MCF 10A (cell line): ENCODE measurements at regions not wholly inside any gene's neighbourhood (a gene's known extent, or its start where the extent isn't known, plus 50 kb on each side); places are given as distances from the start of the nearest gene placed in this dataset.

Experiments
- BruUV-seq: library from RNA; stranded (reverse); fragments of 400-500 nt; replicated peaks from 2 replicates; lab custom pipeline; 2021; lab: Mats Ljungman, UMichigan
- CTCF ChIA-PET: fragments of 300-600 bp; sonication (Branson Sonifier 250); formaldehyde crosslinking; extraction: SDS; loops from one replicate; lab custom pipeline; 2021; ENCODE audit warnings: antibody characterized with exemption, inconsistent platforms; lab: Yijun Ruan, JAX
- POLR2A ChIA-PET: fragments of 300-600, 350-650 bp; sonication (Branson Sonifier 250); formaldehyde crosslinking; extraction: SDS; loops from one replicate; lab custom pipeline; 2020; ENCODE audit warnings: antibody characterized with exemption, inconsistent platforms; lab: Yijun Ruan, JAX
- DNase-seq: peaks from one replicate; pipeline ENCODE4 v3.0.0-alpha.2; 2018; ENCODE audit not compliant: unreplicated experiment
- H3K27ac Mint-ChIP-seq: one replicate; pipeline ENCODE4 v1.8.0; 2022; ENCODE audit warnings: mild to moderate bottlenecking, low read depth, mixed read lengths; ENCODE audit not compliant: unreplicated experiment
- H3K27me3 Mint-ChIP-seq: one replicate; pipeline ENCODE4 v1.8.0; 2022; ENCODE audit warnings: mixed read lengths; ENCODE audit not compliant: insufficient read depth, unreplicated experiment
- H3K36me3 Mint-ChIP-seq: one replicate; pipeline ENCODE4 v1.8.0; 2022; ENCODE audit warnings: mild to moderate bottlenecking, moderate library complexity, mixed read lengths; ENCODE audit not compliant: insufficient read depth, unreplicated experiment
- H3K4me1 Mint-ChIP-seq: one replicate; pipeline ENCODE4 v1.8.0; 2022; ENCODE audit warnings: mixed read lengths; ENCODE audit not compliant: insufficient read depth, unreplicated experiment
- H3K4me3 Mint-ChIP-seq: one replicate; pipeline ENCODE4 v1.8.0; 2022; ENCODE audit warnings: mild to moderate bottlenecking, moderate library complexity, mixed read lengths; ENCODE audit not compliant: unreplicated experiment
- H3K9me3 Mint-ChIP-seq: one replicate; pipeline ENCODE4 v1.8.0; 2022; ENCODE audit warnings: mixed read lengths; ENCODE audit not compliant: unreplicated experiment
- CTCF ChIP-seq: fragments of 200-600 bp; IDR thresholded peaks from one replicate; pipeline ENCODE4 v1.8.0; 2022; ENCODE audit warnings: antibody characterized with exemption, mild to moderate bottlenecking; ENCODE audit not compliant: unreplicated experiment
- intact Hi-C: fragments of 100-400 bp; cut with micrococcal nuclease; formaldehyde crosslinking; loops from 2 replicates; pipeline ENCODE4 v1.14.1; 2022

- H3K4me1 Mint-ChIP-seq = no peaks in the 10 kb centered on the region
- peaks cover 14% of the 10 kb centered on the region for H3K27me3 Mint-ChIP-seq
- H3K36me3 Mint-ChIP-seq = no peaks in the 10 kb centered on the region
- no peaks in the 10 kb centered on the region for H3K9me3 Mint-ChIP-seq
- no peak for TF ChIP-seq CTCF
- no TSS peak for BruUV-seq
- no peak overlapping the region for H3K27ac Mint-ChIP-seq
- H3K4me3 Mint-ChIP-seq = no peak overlapping the region
- ChIA-PET POLR2A (interaction anchor here (0.6 kb wide), 1 partner anchor 393 kb away, joined by 3 read pairs; no protein-coding TSS in a partner anchor), CTCF (interaction anchor here (0.7 kb wide), 1 partner anchor 93 kb away, joined by 3 read pairs; no protein-coding TSS in a partner anchor)
- intact Hi-C loops = no loop called here
- no peak for DNase-seq
These were observed 169.3 kb downstream of the TTLL2 start for GRCh38 chr6:167493976-167494697.

GRCh38 chr6:167494698-167495435, 170.0 kb downstream of the TTLL2 start:
- ChIA-PET CTCF (interaction anchor here (0.7 kb wide), 1 partner anchor 94 kb away, joined by 3 read pairs; no protein-coding TSS in a partner anchor), POLR2A (no interaction called here)
- DNase-seq = no peak
- intact Hi-C loops = no loop called here
- no peaks in the 10 kb centered on the region for H3K9me3 Mint-ChIP-seq
- TF ChIP-seq CTCF = no peak
- H3K36me3 Mint-ChIP-seq = no peaks in the 10 kb centered on the region
- no peaks in the 10 kb centered on the region for H3K4me1 Mint-ChIP-seq
- no peak overlapping the region for H3K4me3 Mint-ChIP-seq
- no TSS peak for BruUV-seq
- peaks cover 14% of the 10 kb centered on the region for H3K27me3 Mint-ChIP-seq
- H3K27ac Mint-ChIP-seq = no peak overlapping the region

GRCh38 chr6:167495506-167496401, 170.9 kb downstream of the TTLL2 start:
- DNase-seq = no peak
- Mint-ChIP-seq H3K4me1 (no peaks in the 10 kb centered on the region), H3K36me3 (no peaks in the 10 kb centered on the region), H3K27ac (no peak overlapping the region), H3K4me3 (no peak overlapping the region), H3K27me3 (peaks cover 14% of the 10 kb centered on the region), H3K9me3 (no peaks in the 10 kb centered on the region)
- BruUV-seq = no TSS peak
- TF ChIP-seq CTCF = no peak
- CTCF ChIA-PET = interaction anchor here (0.6 kb wide), 1 partner anchor 609 kb away, joined by 3 read pairs; no protein-coding TSS in a partner anchor
- POLR2A ChIA-PET = no interaction called here
- intact Hi-C loops = no loop called here
